Suprapubic skin (tissue), 4 donors: ENCODE measurements at regions not wholly inside any gene's neighbourhood (a gene's known extent, or its start where the extent isn't known, plus 50 kb on each side); places are given as distances from the start of the nearest gene placed in this dataset.
A peak's percentile ranks its signal among the peaks of the same experiment; 100 is the strongest.

Source experiments
- DNase-seq, 2 donors: peaks; one replicate each; pipeline ENCODE4 v3.0.0-alpha.2; 2019; ENCODE audit warnings: low spot score in 2 of 2
- H3K27ac ChIP-seq: fragments of 200-600 bp; sonication (generic); one replicate; pipeline ENCODE4 v1.5.1; 2019
- H3K27me3 ChIP-seq: fragments of 200-600 bp; sonication (generic); one replicate; pipeline ENCODE4 v1.5.1; 2019
- H3K36me3 ChIP-seq: fragments of 200-600 bp; sonication (generic); one replicate; pipeline ENCODE4 v1.5.1; 2019
- H3K4me1 ChIP-seq: fragments of 200-600 bp; sonication (generic); one replicate; pipeline ENCODE4 v1.5.1; 2019
- H3K4me3 ChIP-seq: fragments of 200-600 bp; sonication (generic); one replicate; pipeline ENCODE4 v1.5.1; 2019; ENCODE audit warnings: mild to moderate bottlenecking
- H3K9me3 ChIP-seq: fragments of 200-600 bp; sonication (generic); one replicate; pipeline ENCODE4 v1.5.1; 2019
- EP300 ChIP-seq: sonication (generic); formaldehyde crosslinking; IDR thresholded peaks from one replicate; pipeline ENCODE4 v1.6.1; 2017; ENCODE audit warnings: antibody characterized with exemption
- POLR2A ChIP-seq, 2 donors: fragments of 450-650 bp; IDR thresholded peaks; one replicate each; pipeline ENCODE4 v1.6.1; 2017; ENCODE audit warnings: antibody characterized with exemption in 2 of 2, mild to moderate bottlenecking in 2 of 2, moderate library complexity in 2 of 2
- POLR2AphosphoS5 ChIP-seq, 3 donors: sonication (generic); formaldehyde crosslinking; IDR thresholded peaks; one replicate each; pipeline ENCODE4 v1.6.1; 2017; ENCODE audit warnings: antibody characterized with exemption in 3 of 3
- WGBS: methylation state at CpG from one replicate; pipeline ENCODE4 v1.1.5; 2018; 5-methylcytosine and 5-hydroxymethylcytosine counted together
- TF ChIP-seq, protein P1 (sequence below), 2 donors: fragments of 200-600 bp in 1 of 2; fragments of 450-650 bp in 1 of 2; sonication (generic) in 1 of 2; IDR thresholded peaks; one replicate each; pipeline ENCODE4 v1.5.1; 2016 to 2019; ENCODE audit warnings: antibody characterized with exemption in 2 of 2, mild to moderate bottlenecking in 1 of 2, moderate library complexity in 1 of 2

- H3K36me3 ChIP-seq: no peaks in the 10 kb centered on the region
- H3K27ac ChIP-seq: peak overlapping the region; percentile 74
- no peaks in the 10 kb centered on the region for H3K9me3 ChIP-seq
- TF ChIP-seq POLR2A (IDR thresholded peaks at IDR 0.05) (no peak), EP300 (no peak), POLR2AphosphoS5 (IDR thresholded peaks at IDR 0.05) (no peak)
- TF ChIP-seq, protein P1, sequence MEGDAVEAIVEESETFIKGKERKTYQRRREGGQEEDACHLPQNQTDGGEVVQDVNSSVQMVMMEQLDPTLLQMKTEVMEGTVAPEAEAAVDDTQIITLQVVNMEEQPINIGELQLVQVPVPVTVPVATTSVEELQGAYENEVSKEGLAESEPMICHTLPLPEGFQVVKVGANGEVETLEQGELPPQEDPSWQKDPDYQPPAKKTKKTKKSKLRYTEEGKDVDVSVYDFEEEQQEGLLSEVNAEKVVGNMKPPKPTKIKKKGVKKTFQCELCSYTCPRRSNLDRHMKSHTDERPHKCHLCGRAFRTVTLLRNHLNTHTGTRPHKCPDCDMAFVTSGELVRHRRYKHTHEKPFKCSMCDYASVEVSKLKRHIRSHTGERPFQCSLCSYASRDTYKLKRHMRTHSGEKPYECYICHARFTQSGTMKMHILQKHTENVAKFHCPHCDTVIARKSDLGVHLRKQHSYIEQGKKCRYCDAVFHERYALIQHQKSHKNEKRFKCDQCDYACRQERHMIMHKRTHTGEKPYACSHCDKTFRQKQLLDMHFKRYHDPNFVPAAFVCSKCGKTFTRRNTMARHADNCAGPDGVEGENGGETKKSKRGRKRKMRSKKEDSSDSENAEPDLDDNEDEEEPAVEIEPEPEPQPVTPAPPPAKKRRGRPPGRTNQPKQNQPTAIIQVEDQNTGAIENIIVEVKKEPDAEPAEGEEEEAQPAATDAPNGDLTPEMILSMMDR (IDR thresholded peaks at IDR 0.05): no peak
- DNase-seq: no peak
- H3K27me3 ChIP-seq: no peaks in the 10 kb centered on the region
- no peak overlapping the region for H3K4me3 ChIP-seq
- peaks cover 4% of the 10 kb centered on the region for H3K4me1 ChIP-seq
Observed at GRCh38 chr9:80061096-80061495, 489.3 kb downstream of the TLE4 start.

DNA sequence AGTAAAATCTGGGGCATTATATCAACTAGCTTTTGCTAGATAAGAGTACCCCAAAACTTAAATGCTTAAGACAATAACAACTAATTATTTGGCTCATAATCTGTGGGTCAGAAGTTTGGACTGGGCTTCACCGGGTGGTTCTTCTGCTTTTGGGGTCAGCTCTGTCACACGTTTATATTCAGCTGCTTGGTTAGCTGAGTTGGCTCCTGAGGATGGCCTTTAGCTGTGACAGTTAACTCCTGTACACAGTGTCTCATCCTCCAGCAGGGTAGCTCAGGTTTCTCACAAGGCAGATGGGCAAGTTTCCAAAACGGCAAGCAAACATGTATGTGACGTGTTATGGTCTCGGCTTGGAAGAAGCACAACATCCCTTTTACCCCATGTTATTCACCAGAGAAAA lies 488.2 kb downstream of the TLE4 start:
- Histone ChIP-seq H3K36me3 (no peaks in the 10 kb centered on the region), H3K4me1 (peaks cover 4% of the 10 kb centered on the region), H3K27me3 (no peaks in the 10 kb centered on the region), H3K9me3 (no peaks in the 10 kb centered on the region), H3K27ac (no peak overlapping the region), H3K4me3 (no peak overlapping the region)
- no peak for DNase-seq
- TF ChIP-seq, protein P1 (IDR thresholded peaks at IDR 0.05): no peak
- no peak for TF ChIP-seq POLR2A (IDR thresholded peaks at IDR 0.05)
- no peak for TF ChIP-seq POLR2AphosphoS5 (IDR thresholded peaks at IDR 0.05)
- TF ChIP-seq EP300: no peak
- 87% methylated on average over 5 of the region's 5 CpGs for WGBS

GRCh38 chr9:80059191-80059590 lies 487.4 kb downstream of the TLE4 start:
- no peak overlapping the region for H3K4me3 ChIP-seq
- H3K27me3 ChIP-seq: no peaks in the 10 kb centered on the region
- peaks cover 4% of the 10 kb centered on the region for H3K4me1 ChIP-seq
- no peaks in the 10 kb centered on the region for H3K9me3 ChIP-seq
- H3K27ac ChIP-seq: no peak overlapping the region
- no peaks in the 10 kb centered on the region for H3K36me3 ChIP-seq
- 76% methylated on average over 6 of the region's 6 CpGs for WGBS
- TF ChIP-seq, protein P1 (IDR thresholded peaks at IDR 0.05): no peak
- TF ChIP-seq EP300 (no peak), POLR2A (IDR thresholded peaks at IDR 0.05) (no peak), POLR2AphosphoS5 (IDR thresholded peaks at IDR 0.05) (no peak)
- DNase-seq: no peak

DNA sequence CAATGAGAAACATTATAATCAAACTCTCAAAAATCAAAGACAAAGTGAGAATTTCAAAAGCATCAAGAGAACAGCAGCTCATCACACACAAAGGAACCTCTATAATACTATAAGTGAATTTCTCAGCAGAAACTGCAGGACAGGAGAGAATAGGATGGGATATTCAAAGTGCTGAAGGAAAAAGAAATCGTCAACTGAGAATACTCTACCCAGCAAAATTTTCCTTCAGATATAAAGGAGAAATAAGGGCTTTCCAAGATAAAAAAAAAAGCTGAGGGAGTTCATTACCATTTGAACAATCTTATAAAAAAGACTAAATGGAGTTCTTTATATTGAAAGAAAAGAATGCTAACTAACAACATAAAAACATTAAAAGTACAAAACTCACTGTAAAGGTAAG lies 481.1 kb downstream of the TLE4 start:
- WGBS: 85% methylated on average over 1 of the region's 1 CpG
- no peaks in the 10 kb centered on the region for H3K4me1 ChIP-seq
- no peak for DNase-seq
- H3K36me3 ChIP-seq: no peaks in the 10 kb centered on the region
- no peak overlapping the region for H3K4me3 ChIP-seq
- TF ChIP-seq POLR2A (IDR thresholded peaks at IDR 0.05): no peak
- TF ChIP-seq, protein P1 (IDR thresholded peaks at IDR 0.05): no peak
- TF ChIP-seq EP300: no peak
- TF ChIP-seq POLR2AphosphoS5 (IDR thresholded peaks at IDR 0.05): no peak
- H3K27ac ChIP-seq: no peak overlapping the region
- H3K27me3 ChIP-seq: no peaks in the 10 kb centered on the region
- H3K9me3 ChIP-seq: peaks cover 8% of the 10 kb centered on the region

DNA sequence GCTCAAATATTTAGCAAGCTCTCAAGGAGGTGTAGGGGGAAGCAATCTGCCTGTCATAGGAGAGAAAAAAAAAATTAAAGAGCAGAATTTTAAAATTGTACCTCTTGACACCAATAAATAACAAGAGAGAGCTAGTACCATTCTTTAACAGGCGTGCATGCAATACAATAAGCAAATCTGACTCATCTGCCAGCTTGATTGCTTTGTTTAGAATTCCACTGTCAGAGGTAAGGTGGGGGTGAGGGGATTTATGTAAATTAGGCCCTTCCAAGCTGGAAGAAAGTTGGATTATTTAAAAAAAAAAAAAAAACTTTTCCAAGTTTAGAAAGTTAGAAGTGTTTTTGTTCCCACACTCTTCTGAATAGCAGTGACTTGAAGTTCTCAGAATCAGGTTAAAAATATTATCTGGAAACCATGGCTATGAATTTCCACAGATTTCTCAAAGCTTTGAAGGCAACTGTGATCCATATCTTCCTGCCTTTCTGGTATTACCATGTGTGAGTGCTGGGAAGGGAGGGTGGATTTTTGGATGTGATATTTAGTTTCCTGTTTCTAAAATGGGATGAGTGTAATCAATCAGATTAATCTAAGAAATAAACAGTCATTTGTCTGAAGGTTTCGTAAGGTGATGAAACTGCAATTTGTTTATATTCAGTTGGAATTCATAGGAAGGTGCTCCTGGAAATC lies 477.5 kb downstream of the TLE4 start:
- WGBS: 57% methylated on average over 2 of the region's 2 CpGs
- H3K27me3 ChIP-seq: no peaks in the 10 kb centered on the region
- peaks cover 8% of the 10 kb centered on the region for H3K9me3 ChIP-seq
- TF ChIP-seq POLR2A (IDR thresholded peaks at IDR 0.05) (no peak), EP300 (no peak), POLR2AphosphoS5 (IDR thresholded peaks at IDR 0.05) (no peak)
- TF ChIP-seq, protein P1 (IDR thresholded peaks at IDR 0.05): no peak
- no peak for DNase-seq
- no peak overlapping the region for H3K4me3 ChIP-seq
- H3K36me3 ChIP-seq: no peaks in the 10 kb centered on the region
- H3K27ac ChIP-seq: no peak overlapping the region
- no peaks in the 10 kb centered on the region for H3K4me1 ChIP-seq
